ENCODE measurements at regions not wholly inside any gene's neighbourhood (a gene's known extent, or its start where the extent isn't known, plus 50 kb on each side); places are given as distances from the start of the nearest gene placed in this dataset.

- H3K27ac ChIP-seq (ENCODE audit: insufficient read depth, low read length), result no peak overlapping the region
- no peaks in the 10 kb centered on the region for H3K27me3 ChIP-seq (ENCODE audit: control insufficient read depth, insufficient read depth, low read length)
- no peak overlapping the region for H3K4me3 ChIP-seq (replicated peaks in 1 of 4; ENCODE audit: control extremely low read depth in 1 of 4, insufficient read depth in 1 of 4, low read depth in 3 of 4, low read length in 4 of 4)
- H4K20me1 ChIP-seq (ENCODE audit: control insufficient read depth, extremely low read depth, insufficient read depth, low read length), result no peaks in the 10 kb centered on the region
- TF ChIP-seq, protein P1, sequence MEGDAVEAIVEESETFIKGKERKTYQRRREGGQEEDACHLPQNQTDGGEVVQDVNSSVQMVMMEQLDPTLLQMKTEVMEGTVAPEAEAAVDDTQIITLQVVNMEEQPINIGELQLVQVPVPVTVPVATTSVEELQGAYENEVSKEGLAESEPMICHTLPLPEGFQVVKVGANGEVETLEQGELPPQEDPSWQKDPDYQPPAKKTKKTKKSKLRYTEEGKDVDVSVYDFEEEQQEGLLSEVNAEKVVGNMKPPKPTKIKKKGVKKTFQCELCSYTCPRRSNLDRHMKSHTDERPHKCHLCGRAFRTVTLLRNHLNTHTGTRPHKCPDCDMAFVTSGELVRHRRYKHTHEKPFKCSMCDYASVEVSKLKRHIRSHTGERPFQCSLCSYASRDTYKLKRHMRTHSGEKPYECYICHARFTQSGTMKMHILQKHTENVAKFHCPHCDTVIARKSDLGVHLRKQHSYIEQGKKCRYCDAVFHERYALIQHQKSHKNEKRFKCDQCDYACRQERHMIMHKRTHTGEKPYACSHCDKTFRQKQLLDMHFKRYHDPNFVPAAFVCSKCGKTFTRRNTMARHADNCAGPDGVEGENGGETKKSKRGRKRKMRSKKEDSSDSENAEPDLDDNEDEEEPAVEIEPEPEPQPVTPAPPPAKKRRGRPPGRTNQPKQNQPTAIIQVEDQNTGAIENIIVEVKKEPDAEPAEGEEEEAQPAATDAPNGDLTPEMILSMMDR (conservative IDR thresholded peaks at IDR 0.05 in 1 of 2, IDR thresholded peaks at IDR 0.05 in 1 of 2; ENCODE audit: low read depth in 1 of 2, low read length in 2 of 2), result no peak
- TF ChIP-seq EZH2 (IDR thresholded peaks at IDR 0.05; ENCODE audit: low read length, missing control alignments), result no peak
- no peak for DNase-seq (ENCODE audit: low read depth in 2 of 2)
- H3K4me2 ChIP-seq (ENCODE audit: extremely low read depth, insufficient read depth, low read length), result no peak overlapping the region
- no peaks in the 10 kb centered on the region for H3K79me2 ChIP-seq (ENCODE audit: control insufficient read depth, insufficient read depth, low read length)
- H2AFZ ChIP-seq (ENCODE audit: low read length), result no peak overlapping the region
- no peaks in the 10 kb centered on the region for H3K36me3 ChIP-seq (ENCODE audit: control insufficient read depth, insufficient read depth, low read length)
- H3K4me1 ChIP-seq (ENCODE audit: control insufficient read depth, extremely low read depth, insufficient read depth, low read length), result no peaks in the 10 kb centered on the region
- no peaks in the 10 kb centered on the region for H3K9me3 ChIP-seq (ENCODE audit: control insufficient read depth, insufficient read depth, low read depth, low read length)
- H3K9ac ChIP-seq (ENCODE audit: insufficient read depth, low read length), result no peak overlapping the region
These were observed 665.5 kb downstream of the NTRK3 start for GRCh38 chr15:87591042-87591441.

DNA sequence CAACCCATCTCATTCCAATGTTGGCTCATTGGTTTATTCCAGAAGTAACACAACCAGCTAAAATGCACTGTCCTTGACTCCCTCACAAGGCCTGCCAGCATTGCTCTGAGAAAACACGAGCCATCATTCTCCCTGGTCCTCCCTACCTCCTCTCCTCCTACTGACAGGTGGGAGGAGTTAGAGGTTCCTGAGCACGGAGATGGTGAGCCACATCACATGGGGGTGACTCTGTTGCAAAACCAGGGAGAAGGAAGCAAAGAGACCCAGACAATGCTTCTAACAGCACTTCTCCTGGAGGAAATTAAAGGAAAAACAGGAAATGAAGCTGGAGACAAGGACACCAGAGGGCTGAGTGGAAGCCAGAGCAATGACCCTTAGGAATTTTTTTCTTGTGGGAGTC, 667.4 kb downstream of the NTRK3 start:
- no peak overlapping the region for H3K9ac ChIP-seq (ENCODE audit: insufficient read depth, low read length)
- H3K79me2 ChIP-seq (ENCODE audit: control insufficient read depth, insufficient read depth, low read length), result no peaks in the 10 kb centered on the region
- H3K4me3 ChIP-seq (replicated peaks in 1 of 4; ENCODE audit: control extremely low read depth in 1 of 4, insufficient read depth in 1 of 4, low read depth in 3 of 4, low read length in 4 of 4), result no peak overlapping the region
- no peak overlapping the region for H2AFZ ChIP-seq (ENCODE audit: low read length)
- H3K27ac ChIP-seq (ENCODE audit: insufficient read depth, low read length), result no peak overlapping the region
- no peaks in the 10 kb centered on the region for H3K4me1 ChIP-seq (ENCODE audit: control insufficient read depth, extremely low read depth, insufficient read depth, low read length)
- H3K36me3 ChIP-seq (ENCODE audit: control insufficient read depth, insufficient read depth, low read length), result no peaks in the 10 kb centered on the region
- no peaks in the 10 kb centered on the region for H3K27me3 ChIP-seq (ENCODE audit: control insufficient read depth, insufficient read depth, low read length)
- no peaks in the 10 kb centered on the region for H4K20me1 ChIP-seq (ENCODE audit: control insufficient read depth, extremely low read depth, insufficient read depth, low read length)
- TF ChIP-seq, protein P1 (conservative IDR thresholded peaks at IDR 0.05 in 1 of 2, IDR thresholded peaks at IDR 0.05 in 1 of 2; ENCODE audit: low read depth in 1 of 2, low read length in 2 of 2), result no peak
- TF ChIP-seq EZH2 (IDR thresholded peaks at IDR 0.05; ENCODE audit: low read length, missing control alignments), result no peak
- H3K9me3 ChIP-seq (ENCODE audit: control insufficient read depth, insufficient read depth, low read depth, low read length), result no peaks in the 10 kb centered on the region
- no peak for DNase-seq (ENCODE audit: low read depth in 2 of 2)
- no peak overlapping the region for H3K4me2 ChIP-seq (ENCODE audit: extremely low read depth, insufficient read depth, low read length)

DNA sequence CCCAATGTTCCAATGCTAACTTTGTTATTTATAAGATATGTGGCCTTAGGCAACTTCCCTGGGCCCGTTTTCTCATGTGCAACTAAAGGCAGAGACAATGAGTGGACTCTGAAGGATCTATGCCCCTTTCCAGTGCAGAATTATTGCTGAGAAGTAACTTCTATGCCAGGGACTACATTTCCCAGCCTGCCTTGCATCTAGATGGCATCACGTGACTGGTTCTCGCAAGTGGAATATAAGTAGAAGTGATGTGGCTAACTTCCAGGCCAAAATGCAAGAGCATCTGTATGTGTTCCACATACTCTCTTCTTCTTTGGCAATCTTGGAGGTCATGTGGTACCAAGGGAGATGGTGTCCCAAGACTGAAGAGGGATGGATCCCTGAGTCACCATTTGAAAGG, 674.4 kb downstream of the NTRK3 start:
- no peaks in the 10 kb centered on the region for H3K9me3 ChIP-seq (ENCODE audit: control insufficient read depth, insufficient read depth, low read depth, low read length)
- no peak overlapping the region for H2AFZ ChIP-seq (ENCODE audit: low read length)
- no peak for DNase-seq (ENCODE audit: low read depth in 2 of 2)
- no peaks in the 10 kb centered on the region for H3K79me2 ChIP-seq (ENCODE audit: control insufficient read depth, insufficient read depth, low read length)
- H3K27me3 ChIP-seq (ENCODE audit: control insufficient read depth, insufficient read depth, low read length), result no peaks in the 10 kb centered on the region
- no peak overlapping the region for H3K9ac ChIP-seq (ENCODE audit: insufficient read depth, low read length)
- no peak for TF ChIP-seq EZH2 (IDR thresholded peaks at IDR 0.05; ENCODE audit: low read length, missing control alignments)
- TF ChIP-seq, protein P1 (conservative IDR thresholded peaks at IDR 0.05 in 1 of 2, IDR thresholded peaks at IDR 0.05 in 1 of 2; ENCODE audit: low read depth in 1 of 2, low read length in 2 of 2), result no peak
- no peaks in the 10 kb centered on the region for H3K36me3 ChIP-seq (ENCODE audit: control insufficient read depth, insufficient read depth, low read length)
- H3K4me2 ChIP-seq (ENCODE audit: extremely low read depth, insufficient read depth, low read length), result no peak overlapping the region
- no peaks in the 10 kb centered on the region for H3K4me1 ChIP-seq (ENCODE audit: control insufficient read depth, extremely low read depth, insufficient read depth, low read length)
- H4K20me1 ChIP-seq (ENCODE audit: control insufficient read depth, extremely low read depth, insufficient read depth, low read length), result no peaks in the 10 kb centered on the region
- H3K4me3 ChIP-seq (replicated peaks in 1 of 4; ENCODE audit: control extremely low read depth in 1 of 4, insufficient read depth in 1 of 4, low read depth in 3 of 4, low read length in 4 of 4), result no peak overlapping the region
- no peak overlapping the region for H3K27ac ChIP-seq (ENCODE audit: insufficient read depth, low read length)
